ENCODE measurements at regions not wholly inside any gene's neighbourhood (a gene's known extent, or its start where the extent isn't known, plus 50 kb on each side); places are given as distances from the start of the nearest gene placed in this dataset.

- DNase-seq, result no peak
- Histone ChIP-seq H3K9me3 (no peaks in the 10 kb centered on the region), H3K4me1 (peaks cover 17% of the 10 kb centered on the region), H3K27ac (no peak overlapping the region), H3K36me3 (no peaks in the 10 kb centered on the region), H3K4me3 (no peak overlapping the region), H3K27me3 (no peaks in the 10 kb centered on the region)
- no peak for ATAC-seq
- intact Hi-C loops (cut with DNase I), result no loop called here
- no peak for TF ChIP-seq CTCF (IDR thresholded peaks at IDR 0.05)
These were observed 53.6 kb upstream of the UBL3 start for GRCh38 chr13:29903996-29904395.

- Histone ChIP-seq H3K4me3 (no peak overlapping the region), H3K36me3 (no peaks in the 10 kb centered on the region), H3K9me3 (no peaks in the 10 kb centered on the region), H3K27me3 (no peaks in the 10 kb centered on the region), H3K4me1 (peaks cover 17% of the 10 kb centered on the region), H3K27ac (no peak overlapping the region)
- intact Hi-C loops (cut with DNase I), result no loop called here
- TF ChIP-seq CTCF (IDR thresholded peaks at IDR 0.05), result no peak
- DNase-seq, result no peak
- no peak for ATAC-seq
These were observed 53.1 kb upstream of the UBL3 start for GRCh38 chr13:29903543-29903942.

- TF ChIP-seq CTCF (IDR thresholded peaks at IDR 0.05), result no peak
- intact Hi-C loops (cut with DNase I), result no loop called here
- H3K36me3 ChIP-seq, result no peaks in the 10 kb centered on the region
- ATAC-seq, result no peak
- peaks cover 17% of the 10 kb centered on the region for H3K4me1 ChIP-seq
- no peak for DNase-seq
- H3K27ac ChIP-seq, result peak overlapping the region; percentile 4
- H3K4me3 ChIP-seq, result no peak overlapping the region
- no peaks in the 10 kb centered on the region for H3K9me3 ChIP-seq
- H3K27me3 ChIP-seq, result no peaks in the 10 kb centered on the region
These were observed 52.4 kb upstream of the UBL3 start for GRCh38 chr13:29902632-29903305.

- DNase-seq (no peak), ATAC-seq (peak; percentile 62)
- peak overlapping the region; percentile 4 for H3K27ac ChIP-seq
- no peak overlapping the region for H3K4me3 ChIP-seq
- peaks cover 17% of the 10 kb centered on the region for H3K4me1 ChIP-seq
- TF ChIP-seq CTCF (IDR thresholded peaks at IDR 0.05), result no peak
- intact Hi-C loops (cut with DNase I), result no loop called here
- H3K9me3 ChIP-seq, result no peaks in the 10 kb centered on the region
- no peaks in the 10 kb centered on the region for H3K36me3 ChIP-seq
- H3K27me3 ChIP-seq, result no peaks in the 10 kb centered on the region
These were observed 51.6 kb upstream of the UBL3 start for GRCh38 chr13:29901710-29902631.

Data from upper lobe of right lung (tissue), 1 donor.